ENCODE measurements at regions not wholly inside any gene's neighbourhood (a gene's known extent, or its start where the extent isn't known, plus 50 kb on each side); places are given as distances from the start of the nearest gene placed in this dataset.
A peak's percentile ranks its signal among the peaks of the same experiment; 100 is the strongest.

- DNase-seq (ENCODE audit: low read depth in 4 of 4, low spot score in 2 of 4) = no peak
These were observed 225.2 kb upstream of the RBFOX1 start for GRCh38 chr16:7107436-7107835.

DNA sequence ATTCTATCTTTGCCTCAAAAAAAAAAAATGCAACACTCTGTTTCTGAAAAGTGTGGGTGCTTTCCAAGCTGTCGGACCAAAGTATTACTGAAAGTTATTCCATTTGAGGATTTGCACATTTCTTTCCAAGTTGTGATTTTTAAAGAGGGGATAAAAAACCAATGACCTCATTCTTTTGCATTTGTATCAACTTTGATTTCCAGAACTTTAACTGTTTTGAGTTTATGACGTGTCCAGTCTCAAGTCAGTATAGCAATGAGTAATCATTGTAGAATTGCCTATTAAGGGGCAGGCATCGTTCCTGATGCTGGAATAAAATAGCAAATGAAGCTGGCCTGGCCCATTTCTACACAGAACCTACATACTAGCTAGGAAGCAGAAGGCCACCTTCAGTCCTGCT is 229.6 kb upstream of the RBFOX1 start:
- no peak for DNase-seq (ENCODE audit: low read depth in 4 of 4, low spot score in 2 of 4)

DNA sequence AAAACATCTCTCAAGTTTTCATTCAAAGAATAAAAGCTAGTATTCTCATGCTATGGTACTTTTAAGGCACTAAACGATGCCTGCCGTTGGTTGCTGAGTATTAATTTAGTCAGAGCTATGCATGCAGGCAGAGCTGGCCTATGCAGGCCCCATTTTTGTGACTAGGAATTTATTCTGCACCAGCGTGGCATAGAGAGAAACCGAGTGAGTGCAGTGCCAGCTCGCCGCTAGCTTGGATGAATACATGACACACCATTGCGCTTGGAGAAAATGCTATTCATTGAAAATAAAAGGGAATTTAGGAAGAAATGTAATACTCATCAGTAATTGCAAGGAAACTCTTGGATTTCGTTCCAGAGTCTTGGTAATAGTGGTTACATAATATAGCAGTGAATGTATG is 231.6 kb upstream of the RBFOX1 start:
- DNase-seq (ENCODE audit: low read depth in 4 of 4, low spot score in 2 of 4) = no peak

GRCh38 chr16:7097518-7097917 is 235.1 kb upstream of the RBFOX1 start:
- DNase-seq (ENCODE audit: low read depth in 4 of 4, low spot score in 2 of 4) = no peak

- DNase-seq (ENCODE audit: low read depth in 4 of 4, low spot score in 2 of 4) = no peak
These were observed 239.1 kb upstream of the RBFOX1 start for GRCh38 chr16:7093511-7093910.

GRCh38 chr16:7090628-7091115 is 242.0 kb upstream of the RBFOX1 start:
- no peak for DNase-seq (ENCODE audit: low read depth in 4 of 4, low spot score in 2 of 4)

DNA sequence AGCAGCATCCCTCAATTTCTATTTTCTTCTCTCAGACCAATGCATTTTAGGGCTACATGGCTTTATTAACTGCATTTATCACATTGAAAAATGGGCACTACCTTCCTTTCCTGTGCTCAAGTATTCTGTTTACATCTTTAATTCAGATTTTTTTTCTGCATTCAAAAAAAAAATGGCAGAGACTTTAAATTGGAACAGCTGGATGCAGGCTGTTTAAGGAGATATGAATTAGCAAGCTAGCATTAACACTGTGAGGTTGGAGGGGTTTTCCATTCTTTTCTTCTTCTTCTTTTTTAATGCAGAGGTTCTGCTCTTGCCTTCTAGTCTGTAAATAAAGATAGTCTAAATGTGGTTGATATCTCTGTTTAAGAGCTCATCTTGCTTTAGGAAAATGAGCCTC is 242.9 kb upstream of the RBFOX1 start:
- DNase-seq (ENCODE audit: low read depth in 4 of 4, low spot score in 2 of 4) = no peak

DNA sequence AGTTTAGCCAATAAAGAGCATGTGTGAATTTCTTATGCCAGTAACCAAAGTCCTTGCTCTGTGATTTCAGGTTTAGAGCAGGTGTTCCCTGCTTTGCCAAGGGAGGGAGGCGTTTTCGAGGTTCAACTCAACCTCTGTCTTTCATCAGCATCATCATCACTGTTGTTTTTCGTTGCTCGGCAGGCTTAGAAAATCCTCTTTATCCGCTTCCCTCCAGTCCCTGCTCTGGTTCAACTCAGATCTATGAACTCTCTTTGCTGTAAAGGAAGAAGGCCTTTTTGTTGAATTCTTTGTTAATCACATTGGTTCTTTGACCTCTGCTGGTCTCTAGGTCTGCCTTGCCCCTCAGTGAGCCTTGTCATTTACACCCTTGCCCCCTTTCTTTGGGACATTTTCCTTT is 243.9 kb upstream of the RBFOX1 start:
- DNase-seq (ENCODE audit: low read depth in 4 of 4, low spot score in 2 of 4) = no peak

DNA sequence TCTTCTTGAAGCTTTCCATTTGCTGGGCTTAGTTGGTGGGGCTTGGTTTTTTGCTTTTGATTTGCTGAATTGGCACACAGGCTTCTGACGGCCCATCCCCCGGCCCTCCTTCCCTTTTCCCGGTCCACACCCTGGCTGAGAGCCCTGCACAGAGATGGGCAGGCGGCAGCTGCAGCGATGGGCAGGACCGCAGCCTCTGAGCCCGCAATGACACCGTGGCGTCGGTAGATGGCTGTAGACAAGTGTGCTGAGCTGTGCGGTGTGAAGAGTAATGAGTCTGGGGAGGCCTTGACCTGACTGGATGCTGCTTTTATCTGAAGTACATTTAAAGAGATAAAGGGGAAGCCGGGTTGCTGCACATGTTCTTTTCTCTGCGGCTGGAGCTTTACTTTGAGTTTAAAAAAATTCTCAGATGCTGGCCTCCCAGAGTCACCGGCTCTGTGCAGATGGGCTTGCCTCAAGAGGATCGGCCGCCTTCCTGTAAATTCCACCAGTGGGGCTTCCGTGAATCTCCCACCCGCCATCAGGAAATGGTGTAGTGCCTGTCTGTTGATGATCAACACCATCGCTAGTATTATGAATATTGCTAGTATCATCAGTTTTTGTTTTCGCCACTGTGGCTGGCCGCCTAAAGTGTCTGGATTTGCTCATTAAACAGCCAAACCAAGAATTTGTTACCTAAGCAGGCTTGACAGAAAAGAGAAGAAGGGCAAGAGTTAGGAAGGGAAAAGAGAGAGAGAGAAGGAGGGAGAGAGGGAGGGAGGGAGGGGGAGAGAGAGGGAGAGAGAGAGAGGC is 245.6 kb upstream of the RBFOX1 start:
- DNase-seq (ENCODE audit: low read depth in 4 of 4, low spot score in 2 of 4) = peak in 1 of 4 donors; percentile 17

- no peak for DNase-seq (ENCODE audit: low read depth in 4 of 4, low spot score in 2 of 4)
These were observed 246.9 kb upstream of the RBFOX1 start for GRCh38 chr16:7085776-7086175.

GRCh38 chr16:7083096-7083495 is 249.5 kb upstream of the RBFOX1 start:
- DNase-seq (ENCODE audit: low read depth in 4 of 4, low spot score in 2 of 4) = peak in 2 of 4 donors; percentile 6 to 19

GRCh38 chr16:7077636-7078035 is 255.0 kb upstream of the RBFOX1 start:
- DNase-seq (ENCODE audit: low read depth in 4 of 4, low spot score in 2 of 4) = no peak

DNA sequence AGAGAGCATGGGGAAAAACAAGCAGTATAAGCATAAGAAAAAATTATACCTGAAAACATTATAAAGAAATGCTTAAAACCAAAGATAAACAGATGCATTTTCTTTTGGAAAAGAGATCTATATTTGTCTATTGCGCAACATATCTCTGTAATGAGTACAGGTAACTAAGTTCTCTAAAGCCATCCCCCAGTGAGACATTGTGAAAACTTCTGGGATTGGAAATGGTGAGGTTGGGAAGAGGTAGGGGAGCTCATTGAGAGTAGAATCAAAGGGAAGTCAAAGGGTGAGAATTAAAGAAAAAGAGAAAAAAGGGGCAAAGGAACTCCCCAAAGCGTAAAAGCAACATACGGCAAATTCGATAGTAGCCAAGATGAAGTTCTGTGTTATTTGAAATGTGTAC is 257.9 kb upstream of the RBFOX1 start:
- DNase-seq (ENCODE audit: low read depth in 4 of 4, low spot score in 2 of 4) = no peak

DNA sequence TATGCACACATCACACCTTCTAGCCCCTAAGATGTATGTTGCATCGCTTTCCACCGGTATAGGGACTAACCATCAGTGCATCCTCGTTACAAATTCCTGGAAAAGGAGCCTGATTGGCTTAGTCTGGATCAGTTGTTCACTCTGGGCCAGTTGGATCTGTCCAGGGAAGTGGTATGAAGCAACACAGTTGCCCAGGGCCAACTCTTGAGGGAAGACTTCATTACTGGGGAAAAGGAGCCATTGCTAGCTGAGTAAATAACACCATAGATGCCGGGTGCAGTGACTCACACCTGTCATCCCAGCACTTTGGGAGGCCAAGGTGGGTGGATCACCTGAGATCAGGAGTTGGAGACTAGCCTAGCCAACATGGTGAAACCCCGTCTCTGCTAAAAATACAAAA is 275.2 kb upstream of the RBFOX1 start:
- no peak for DNase-seq (ENCODE audit: low read depth in 4 of 4, low spot score in 2 of 4)

GRCh38 chr16:7055443-7055842 is 277.2 kb upstream of the RBFOX1 start:
- no peak for DNase-seq (ENCODE audit: low read depth in 4 of 4, low spot score in 2 of 4)

DNA sequence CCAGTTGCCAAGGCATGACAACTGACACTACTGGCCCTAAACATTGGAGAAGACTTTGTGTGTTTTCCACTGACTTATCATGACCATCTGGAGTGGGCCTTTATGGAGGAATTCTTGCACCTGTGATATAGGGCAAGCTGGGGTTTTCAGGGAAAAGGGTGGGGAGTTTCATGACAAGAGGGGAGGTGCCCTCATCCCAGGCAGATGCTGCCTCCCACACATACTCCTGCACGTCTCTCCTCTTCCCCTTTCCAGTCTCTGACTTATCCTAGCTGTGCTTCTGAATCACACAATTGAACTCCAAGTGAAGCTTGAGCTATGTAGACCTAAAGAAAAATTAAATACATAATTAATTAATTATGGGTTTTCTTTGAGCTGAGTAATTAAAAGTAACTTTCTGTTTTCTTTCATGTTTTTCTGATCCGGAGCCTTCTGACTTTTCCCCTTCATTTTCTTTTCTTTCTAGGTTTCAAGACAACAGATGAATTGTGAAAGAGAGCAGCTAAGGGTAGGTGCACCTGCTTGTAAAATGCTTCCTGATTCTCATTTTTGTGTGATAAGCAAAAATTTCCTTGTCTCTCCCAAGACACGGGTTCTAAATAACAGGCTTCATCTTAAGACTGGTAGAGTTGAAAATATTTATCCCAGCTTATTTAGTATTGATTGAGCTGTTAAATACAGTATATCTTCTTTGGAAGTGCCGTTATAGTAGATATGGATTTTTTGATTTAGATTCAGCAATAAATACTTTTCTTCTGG is 280.9 kb upstream of the RBFOX1 start:
- no peak for DNase-seq (ENCODE audit: low read depth in 4 of 4, low spot score in 2 of 4)

- no peak for DNase-seq (ENCODE audit: low read depth in 4 of 4, low spot score in 2 of 4)
These were observed 288.3 kb upstream of the RBFOX1 start for GRCh38 chr16:7044331-7044730.

GRCh38 chr16:7038475-7038874 is 294.2 kb upstream of the RBFOX1 start:
- no peak for DNase-seq (ENCODE audit: low read depth in 4 of 4, low spot score in 2 of 4)

DNA sequence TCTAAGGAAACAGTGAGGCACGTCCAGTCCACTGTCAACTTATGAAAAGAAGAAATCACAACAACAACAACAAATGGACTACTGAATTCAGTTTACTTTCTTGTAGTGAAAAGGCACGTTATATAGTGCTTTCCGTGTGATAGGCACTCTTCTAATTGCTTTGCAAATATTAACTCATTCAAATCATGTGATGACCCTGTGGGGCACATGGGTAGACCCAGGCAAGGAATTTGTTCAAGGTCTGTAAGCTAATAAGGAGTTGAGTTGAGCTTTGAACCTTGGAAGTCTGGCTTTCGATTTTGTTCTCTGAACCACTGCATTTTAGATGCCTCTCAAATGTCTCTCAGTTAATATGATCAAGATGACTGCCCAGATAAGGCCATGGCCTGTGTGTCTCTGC is 295.1 kb upstream of the RBFOX1 start:
- no peak for DNase-seq (ENCODE audit: low read depth in 4 of 4, low spot score in 2 of 4)

GRCh38 chr16:7031031-7031430 is 301.6 kb upstream of the RBFOX1 start:
- DNase-seq (ENCODE audit: low read depth in 4 of 4, low spot score in 2 of 4) = no peak

DNA sequence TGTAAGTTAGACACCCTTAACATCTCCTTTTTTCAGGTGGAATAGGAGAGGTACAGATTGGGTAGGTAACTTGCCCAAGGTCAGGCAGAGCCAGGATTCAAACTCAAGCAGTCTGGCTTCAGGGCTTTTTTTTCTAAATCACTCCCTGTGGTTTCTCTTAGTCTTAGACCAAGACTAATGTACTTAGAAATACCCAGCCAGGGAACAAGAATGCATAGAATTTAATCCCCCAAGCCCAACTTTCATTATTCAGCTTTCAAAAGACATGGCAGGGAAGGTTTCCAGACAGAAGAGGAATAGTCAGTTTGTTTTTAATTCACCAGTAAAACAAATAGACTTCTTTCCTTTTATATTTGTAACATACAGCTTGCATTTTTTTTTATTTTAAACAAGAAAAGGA is 305.2 kb upstream of the RBFOX1 start:
- no peak for DNase-seq (ENCODE audit: low read depth in 4 of 4, low spot score in 2 of 4)

GRCh38 chr16:7026639-7027038 is 306.0 kb upstream of the RBFOX1 start:
- DNase-seq (ENCODE audit: low read depth in 4 of 4, low spot score in 2 of 4) = no peak

Data from left renal cortex interstitium (tissue), 4 donors.